Esophagus squamous epithelium (tissue), 5 donors: ENCODE measurements at regions not wholly inside any gene's neighbourhood (a gene's known extent, or its start where the extent isn't known, plus 50 kb on each side); places are given as distances from the start of the nearest gene placed in this dataset.

Experiments
- DNase-seq: peaks from one replicate; lab custom pipeline; 2025; lab: John Stamatoyannopoulos, UW
- H3K27ac ChIP-seq, 4 donors: fragments of 200-600 bp; sonication (generic); one replicate each; pipeline ENCODE4 v1.5.1; 2016 to 2019; ENCODE audit warnings: mild to moderate bottlenecking in 1 of 4
- H3K27me3 ChIP-seq, 4 donors: fragments of 200-600 bp; sonication (generic); 1 replicate in 3 of 4; 2 replicates in 1 of 4; pipeline versions ENCODE4 v1.5.1 to v1.6.0; 2017 to 2021; ENCODE audit warnings: antibody characterized with exemption in 1 of 4
- H3K36me3 ChIP-seq, 3 donors: fragments of 200-600 bp; sonication (generic); one replicate each; pipeline ENCODE4 v1.5.1; 2016 to 2019
- H3K4me1 ChIP-seq, 3 donors: fragments of 200-600 bp; sonication (generic); one replicate each; pipeline ENCODE4 v1.5.1; 2017 to 2019
- H3K4me3 ChIP-seq, 4 donors: fragments of 200-600 bp; sonication (generic); 1 replicate in 3 of 4; 2 replicates in 1 of 4; pipeline ENCODE4 v1.5.1; 2016 to 2019; ENCODE audit warnings: mild to moderate bottlenecking in 2 of 4, moderate library complexity in 1 of 4
- H3K9me3 ChIP-seq, 3 donors: fragments of 200-600 bp; sonication (generic); one replicate each; pipeline ENCODE4 v1.5.1; 2016 to 2019
- POLR2A ChIP-seq, 4 donors: fragments of 450-650 bp; IDR thresholded peaks; one replicate each; pipeline ENCODE4 v1.6.1; 2017; ENCODE audit warnings: antibody characterized with exemption in 4 of 4, mild to moderate bottlenecking in 4 of 4, moderate library complexity in 3 of 4
- WGBS, 2 donors: methylation state at CpG; one replicate each; pipeline ENCODE4 v1.1.5; 2018; 5-methylcytosine and 5-hydroxymethylcytosine counted together
- intact Hi-C: fragments of 100-400 bp; cut with DNase I; formaldehyde crosslinking; loops from one replicate; pipeline ENCODE4 v1.15.0; 2022
- TF ChIP-seq, protein P1 (sequence below), 6 experiments: fragments of 450-650 bp in 4 of 6; fragments of 200-600 bp in 2 of 6; sonication (generic) in 2 of 6; IDR thresholded peaks; one replicate each; pipeline ENCODE4 v1.5.1; 2016 to 2019; ENCODE audit warnings: antibody characterized with exemption in 6 of 6, mild to moderate bottlenecking in 4 of 6, moderate library complexity in 4 of 6
- donor health status: DM: yes; HTN: yes; CAD: no.

DNA sequence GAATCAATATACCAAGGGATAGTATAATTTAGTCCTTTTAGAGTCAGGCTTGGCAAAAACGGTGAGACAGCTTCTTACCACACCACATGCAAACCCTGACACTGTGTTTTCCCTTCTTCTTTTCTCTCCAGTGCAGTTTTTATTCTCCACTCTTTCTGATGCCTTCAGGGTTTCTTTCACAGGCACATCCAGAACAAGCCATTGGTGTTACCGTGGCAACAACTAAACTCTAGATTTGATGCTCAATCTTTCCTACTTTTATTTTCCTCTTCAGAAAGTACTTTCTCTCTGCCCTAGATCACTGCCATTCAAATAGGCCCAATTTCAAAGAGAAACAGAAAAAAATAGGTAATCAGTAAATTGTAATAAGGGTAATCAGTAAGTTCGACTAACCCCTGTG is 469.8 kb upstream of the POT1 start:
- Histone ChIP-seq H3K36me3 (no peaks in the 10 kb centered on the region), H3K9me3 (peaks cover 0 to 9% (median 0%) of the 10 kb centered on the region in 3 donors), H3K4me1 (no peaks in the 10 kb centered on the region), H3K27me3 (no peaks in the 10 kb centered on the region), H3K4me3 (no peak overlapping the region), H3K27ac (no peak overlapping the region)
- 78 to 85% methylated on average over 3 of the region's 3 CpGs for whole genome bisulfite sequencing, 2 donors
- TF ChIP-seq, protein P1, sequence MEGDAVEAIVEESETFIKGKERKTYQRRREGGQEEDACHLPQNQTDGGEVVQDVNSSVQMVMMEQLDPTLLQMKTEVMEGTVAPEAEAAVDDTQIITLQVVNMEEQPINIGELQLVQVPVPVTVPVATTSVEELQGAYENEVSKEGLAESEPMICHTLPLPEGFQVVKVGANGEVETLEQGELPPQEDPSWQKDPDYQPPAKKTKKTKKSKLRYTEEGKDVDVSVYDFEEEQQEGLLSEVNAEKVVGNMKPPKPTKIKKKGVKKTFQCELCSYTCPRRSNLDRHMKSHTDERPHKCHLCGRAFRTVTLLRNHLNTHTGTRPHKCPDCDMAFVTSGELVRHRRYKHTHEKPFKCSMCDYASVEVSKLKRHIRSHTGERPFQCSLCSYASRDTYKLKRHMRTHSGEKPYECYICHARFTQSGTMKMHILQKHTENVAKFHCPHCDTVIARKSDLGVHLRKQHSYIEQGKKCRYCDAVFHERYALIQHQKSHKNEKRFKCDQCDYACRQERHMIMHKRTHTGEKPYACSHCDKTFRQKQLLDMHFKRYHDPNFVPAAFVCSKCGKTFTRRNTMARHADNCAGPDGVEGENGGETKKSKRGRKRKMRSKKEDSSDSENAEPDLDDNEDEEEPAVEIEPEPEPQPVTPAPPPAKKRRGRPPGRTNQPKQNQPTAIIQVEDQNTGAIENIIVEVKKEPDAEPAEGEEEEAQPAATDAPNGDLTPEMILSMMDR (IDR thresholded peaks at IDR 0.05), result no peak
- TF ChIP-seq POLR2A (IDR thresholded peaks at IDR 0.05), result no peak
- no peak for DNase-seq
- intact Hi-C loops, result no loop called here

DNA sequence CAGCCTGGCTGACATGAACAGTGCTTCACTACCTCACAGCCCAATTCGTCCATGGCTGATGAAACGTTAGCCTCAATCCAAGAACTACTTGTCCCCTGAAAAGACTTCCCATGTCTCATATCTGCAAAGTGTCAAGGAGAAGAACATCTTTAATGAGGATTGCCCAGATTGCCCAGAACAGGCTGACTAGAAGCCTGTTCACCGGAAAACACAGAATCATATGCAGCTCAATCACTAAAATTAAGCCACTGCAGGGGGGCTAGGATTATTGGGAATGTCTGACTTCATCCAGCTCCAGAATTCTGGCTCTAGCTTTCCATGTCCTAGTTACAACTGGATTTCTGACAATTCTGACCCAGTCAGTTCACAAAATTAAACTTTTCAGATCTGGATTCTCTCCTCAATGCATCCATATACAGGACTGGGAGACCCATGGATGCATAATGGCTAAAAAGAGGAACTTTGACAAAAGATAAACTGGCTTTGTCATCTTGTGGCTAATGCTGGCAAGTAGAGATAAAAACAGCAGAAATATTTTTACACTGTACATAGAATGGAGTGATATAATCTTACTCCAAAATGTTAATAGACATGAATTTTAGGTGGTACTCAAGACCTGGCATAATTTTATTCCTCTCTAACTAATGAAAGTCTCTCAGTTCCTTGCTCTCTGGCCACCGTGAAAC is 467.0 kb upstream of the POT1 start:
- H3K27ac ChIP-seq, result no peak overlapping the region
- H3K4me1 ChIP-seq, result no peaks in the 10 kb centered on the region
- H3K36me3 ChIP-seq, result no peaks in the 10 kb centered on the region
- 49 to 55% methylated on average over 4 of the region's 4 CpGs for WGBS, 2 donors
- peaks cover 0 to 9% (median 0%) of the 10 kb centered on the region in 3 donors for H3K9me3 ChIP-seq
- intact Hi-C loops, result no loop called here
- no peak overlapping the region for H3K4me3 ChIP-seq
- H3K27me3 ChIP-seq, result no peaks in the 10 kb centered on the region
- DNase-seq, result no peak
- TF ChIP-seq, protein P1 (IDR thresholded peaks at IDR 0.05), result no peak
- no peak for TF ChIP-seq POLR2A (IDR thresholded peaks at IDR 0.05)

DNA sequence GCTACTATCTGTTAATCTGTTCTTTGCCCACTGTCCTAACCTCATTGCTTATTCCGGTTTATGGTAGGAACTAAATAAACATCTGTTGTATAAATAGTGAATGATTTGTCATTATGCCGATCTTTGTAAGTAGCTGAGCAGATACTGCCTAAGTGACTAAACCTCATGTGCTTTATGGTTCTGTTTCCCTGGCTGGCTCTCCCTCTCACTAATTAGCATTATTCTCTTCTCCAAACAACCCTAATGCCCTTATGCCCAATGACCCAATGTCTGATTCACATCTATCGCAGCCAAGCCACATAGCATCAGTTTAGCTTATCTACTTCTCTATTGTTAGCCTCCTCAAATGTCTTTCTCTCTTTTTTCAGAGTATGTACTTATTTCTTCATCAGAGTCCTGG is 462.3 kb upstream of the POT1 start:
- Histone ChIP-seq H3K9me3 (peaks cover 0 to 9% (median 0%) of the 10 kb centered on the region in 3 donors), H3K27ac (no peak overlapping the region), H3K27me3 (no peaks in the 10 kb centered on the region), H3K4me3 (no peak overlapping the region), H3K4me1 (no peaks in the 10 kb centered on the region), H3K36me3 (no peaks in the 10 kb centered on the region)
- DNase-seq, result no peak
- 67 to 71% methylated on average over 3 of the region's 3 CpGs for WGBS, 2 donors
- intact Hi-C loops, result no loop called here
- TF ChIP-seq POLR2A (IDR thresholded peaks at IDR 0.05), result no peak
- TF ChIP-seq, protein P1 (IDR thresholded peaks at IDR 0.05), result no peak

DNA sequence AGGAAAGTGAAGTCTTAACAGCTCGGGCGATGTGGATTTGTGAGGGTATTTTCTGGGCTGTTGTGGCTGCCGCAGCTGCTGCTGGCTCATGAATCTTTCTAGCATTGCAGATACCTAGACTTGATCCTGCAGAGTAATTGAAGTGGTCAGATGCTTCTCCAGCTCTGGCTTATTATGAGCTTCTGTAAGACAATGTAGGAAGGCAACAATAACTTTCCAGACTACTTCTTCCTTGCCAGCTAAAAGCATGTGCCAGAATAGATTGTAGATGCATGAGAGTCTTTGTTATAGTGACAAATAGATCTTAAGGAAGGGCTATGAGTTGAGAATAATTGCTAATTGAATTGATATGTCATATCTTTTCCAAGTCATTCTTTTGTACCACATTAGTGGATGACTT is 461.4 kb upstream of the POT1 start:
- no peak overlapping the region for H3K4me3 ChIP-seq
- no peaks in the 10 kb centered on the region for H3K36me3 ChIP-seq
- intact Hi-C loops, result no loop called here
- WGBS, 2 donors, result 50 to 55% methylated on average over 3 of the region's 3 CpGs
- no peaks in the 10 kb centered on the region for H3K4me1 ChIP-seq
- peaks cover 0 to 8% (median 0%) of the 10 kb centered on the region in 3 donors for H3K9me3 ChIP-seq
- no peaks in the 10 kb centered on the region for H3K27me3 ChIP-seq
- TF ChIP-seq POLR2A (IDR thresholded peaks at IDR 0.05), result no peak
- TF ChIP-seq, protein P1 (IDR thresholded peaks at IDR 0.05), result no peak
- no peak overlapping the region for H3K27ac ChIP-seq
- DNase-seq, result no peak

DNA sequence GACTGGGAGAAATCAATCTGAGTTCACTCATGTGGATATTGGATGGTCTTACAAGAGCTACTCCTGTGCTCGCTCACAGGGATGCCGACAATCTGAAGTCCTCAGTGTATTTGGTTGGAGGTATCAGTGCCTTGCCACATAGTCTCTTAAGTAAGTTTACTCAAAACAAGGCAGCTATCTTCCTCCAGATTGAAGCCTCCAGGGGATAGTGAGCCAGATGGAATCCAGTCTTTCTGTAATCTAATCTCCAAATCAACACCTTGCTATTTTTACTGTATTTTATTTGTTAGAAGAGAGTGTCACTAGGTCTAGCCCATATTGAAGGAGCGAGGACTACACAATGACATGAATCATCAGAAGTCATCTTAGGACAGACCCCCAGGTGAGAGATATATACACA is 456.6 kb upstream of the POT1 start:
- WGBS, 2 donors, result 40 to 59% methylated on average over 3 of the region's 3 CpGs
- intact Hi-C loops, result no loop called here
- Histone ChIP-seq H3K27ac (no peak overlapping the region), H3K27me3 (no peaks in the 10 kb centered on the region), H3K4me1 (no peaks in the 10 kb centered on the region), H3K4me3 (no peak overlapping the region), H3K9me3 (peaks cover 0 to 4% (median 0%) of the 10 kb centered on the region in 3 donors), H3K36me3 (no peaks in the 10 kb centered on the region)
- DNase-seq, result no peak
- TF ChIP-seq, protein P1 (IDR thresholded peaks at IDR 0.05), result no peak
